ENCODE measurements at regions not wholly inside any gene's neighbourhood (a gene's known extent, or its start where the extent isn't known, plus 50 kb on each side); places are given as distances from the start of the nearest gene placed in this dataset.

DNA sequence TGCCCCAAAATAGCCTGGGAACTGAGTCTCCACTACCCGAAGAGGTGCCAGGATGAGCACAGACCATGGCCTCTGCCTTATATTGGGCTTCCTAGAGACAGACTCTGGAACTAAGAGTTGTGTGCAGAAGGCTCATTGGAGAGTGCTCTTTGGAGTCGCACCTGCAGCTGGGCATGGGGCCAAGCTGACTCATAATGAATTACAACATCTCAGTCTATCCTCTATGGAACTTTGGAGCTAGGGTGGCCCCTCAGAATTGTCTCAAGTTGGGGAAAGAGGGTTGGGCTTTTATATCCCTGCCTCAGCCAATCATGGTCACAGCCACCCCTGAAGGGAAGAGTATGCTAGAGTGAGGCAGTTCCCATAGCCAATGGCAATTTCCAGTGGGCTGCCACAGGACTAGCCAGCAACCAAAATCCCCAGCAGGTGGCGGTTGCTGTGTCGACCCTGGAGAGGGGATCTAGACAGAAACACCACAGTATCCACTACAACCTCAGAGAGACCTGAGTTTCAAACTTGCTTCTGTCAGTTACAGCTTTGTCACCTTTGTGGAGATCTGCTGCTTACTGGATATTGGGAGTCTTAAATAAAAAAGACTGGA is 93.8 kb downstream of the DMRTA2 start:
- Histone ChIP-seq H3K36me3 (no peaks in the 10 kb centered on the region), H3K27ac (no peak overlapping the region), H3K4me3 (no peak overlapping the region), H3K27me3 (peaks cover 22% of the 10 kb centered on the region), H3K9me3 (no peaks in the 10 kb centered on the region), H3K4me1 (peaks cover 12% of the 10 kb centered on the region)
- TF ChIP-seq, protein P1, sequence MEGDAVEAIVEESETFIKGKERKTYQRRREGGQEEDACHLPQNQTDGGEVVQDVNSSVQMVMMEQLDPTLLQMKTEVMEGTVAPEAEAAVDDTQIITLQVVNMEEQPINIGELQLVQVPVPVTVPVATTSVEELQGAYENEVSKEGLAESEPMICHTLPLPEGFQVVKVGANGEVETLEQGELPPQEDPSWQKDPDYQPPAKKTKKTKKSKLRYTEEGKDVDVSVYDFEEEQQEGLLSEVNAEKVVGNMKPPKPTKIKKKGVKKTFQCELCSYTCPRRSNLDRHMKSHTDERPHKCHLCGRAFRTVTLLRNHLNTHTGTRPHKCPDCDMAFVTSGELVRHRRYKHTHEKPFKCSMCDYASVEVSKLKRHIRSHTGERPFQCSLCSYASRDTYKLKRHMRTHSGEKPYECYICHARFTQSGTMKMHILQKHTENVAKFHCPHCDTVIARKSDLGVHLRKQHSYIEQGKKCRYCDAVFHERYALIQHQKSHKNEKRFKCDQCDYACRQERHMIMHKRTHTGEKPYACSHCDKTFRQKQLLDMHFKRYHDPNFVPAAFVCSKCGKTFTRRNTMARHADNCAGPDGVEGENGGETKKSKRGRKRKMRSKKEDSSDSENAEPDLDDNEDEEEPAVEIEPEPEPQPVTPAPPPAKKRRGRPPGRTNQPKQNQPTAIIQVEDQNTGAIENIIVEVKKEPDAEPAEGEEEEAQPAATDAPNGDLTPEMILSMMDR (IDR thresholded peaks at IDR 0.05), result no peak
- TF ChIP-seq POLR2AphosphoS5 (IDR thresholded peaks at IDR 0.05), result no peak
- TF ChIP-seq EP300 (IDR thresholded peaks at IDR 0.05), result no peak
- no peak for TF ChIP-seq POLR2A (IDR thresholded peaks at IDR 0.05)
- 60% methylated on average over 4 of the region's 4 CpGs for WGBS
- DNase-seq (ENCODE audit: low spot score in 2 of 2), result no peak

DNA sequence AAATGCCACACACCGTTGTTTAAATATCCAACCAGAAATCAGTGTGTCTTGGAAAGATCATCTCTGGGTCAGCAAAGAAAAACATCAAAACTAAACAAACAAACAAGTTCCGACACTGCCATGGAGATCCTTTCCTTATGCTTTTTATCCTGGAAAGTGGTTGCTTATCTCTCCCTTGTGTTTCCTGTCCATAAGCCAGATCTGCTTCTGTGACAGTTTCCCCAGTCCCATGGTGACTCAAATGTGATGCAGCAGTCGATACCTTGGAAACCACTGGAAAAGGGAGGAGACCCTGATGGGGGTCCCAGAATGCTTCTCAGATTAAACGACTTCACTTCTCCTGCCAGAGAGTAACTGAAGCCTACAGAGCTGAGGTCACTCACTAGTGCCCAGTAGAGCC is 94.7 kb downstream of the DMRTA2 start:
- H3K27me3 ChIP-seq, result peaks cover 18% of the 10 kb centered on the region
- H3K4me3 ChIP-seq, result no peak overlapping the region
- H3K36me3 ChIP-seq, result no peaks in the 10 kb centered on the region
- no peak for DNase-seq (ENCODE audit: low spot score in 2 of 2)
- TF ChIP-seq EP300 (IDR thresholded peaks at IDR 0.05) (no peak), POLR2A (IDR thresholded peaks at IDR 0.05) (no peak), POLR2AphosphoS5 (IDR thresholded peaks at IDR 0.05) (no peak)
- TF ChIP-seq, protein P1 (IDR thresholded peaks at IDR 0.05), result no peak
- H3K27ac ChIP-seq, result no peak overlapping the region
- 49% methylated on average over 4 of the region's 4 CpGs for WGBS
- no peaks in the 10 kb centered on the region for H3K9me3 ChIP-seq
- peaks cover 9% of the 10 kb centered on the region for H3K4me1 ChIP-seq

DNA sequence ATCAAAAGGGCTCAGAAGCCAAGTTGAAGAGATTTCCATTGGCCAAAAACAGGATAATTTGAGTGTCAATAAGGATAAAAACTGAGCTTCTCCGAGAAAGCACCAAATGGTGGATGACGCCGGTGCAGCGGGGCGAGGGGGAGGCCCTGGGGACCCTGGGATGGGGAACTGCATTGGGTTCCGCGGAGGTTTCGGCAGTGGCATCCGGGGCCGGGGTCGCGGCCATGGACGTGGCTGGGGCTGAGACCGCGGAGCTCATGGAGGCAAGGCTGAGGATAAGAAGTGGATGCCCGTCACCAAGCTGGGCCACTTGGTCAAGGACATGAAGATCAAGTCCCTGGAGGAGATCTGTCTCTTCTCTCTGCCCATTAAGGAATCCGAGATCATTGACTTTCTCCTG is 97.2 kb downstream of the DMRTA2 start:
- 94% methylated on average over 17 of the region's 17 CpGs for WGBS
- Histone ChIP-seq H3K27ac (no peak overlapping the region), H3K4me1 (no peaks in the 10 kb centered on the region), H3K4me3 (no peak overlapping the region), H3K36me3 (no peaks in the 10 kb centered on the region), H3K27me3 (peaks cover 6% of the 10 kb centered on the region), H3K9me3 (no peaks in the 10 kb centered on the region)
- DNase-seq (ENCODE audit: low spot score in 2 of 2), result no peak
- TF ChIP-seq POLR2AphosphoS5 (IDR thresholded peaks at IDR 0.05) (no peak), POLR2A (IDR thresholded peaks at IDR 0.05) (no peak), EP300 (IDR thresholded peaks at IDR 0.05) (no peak)
- TF ChIP-seq, protein P1 (IDR thresholded peaks at IDR 0.05), result no peak

DNA sequence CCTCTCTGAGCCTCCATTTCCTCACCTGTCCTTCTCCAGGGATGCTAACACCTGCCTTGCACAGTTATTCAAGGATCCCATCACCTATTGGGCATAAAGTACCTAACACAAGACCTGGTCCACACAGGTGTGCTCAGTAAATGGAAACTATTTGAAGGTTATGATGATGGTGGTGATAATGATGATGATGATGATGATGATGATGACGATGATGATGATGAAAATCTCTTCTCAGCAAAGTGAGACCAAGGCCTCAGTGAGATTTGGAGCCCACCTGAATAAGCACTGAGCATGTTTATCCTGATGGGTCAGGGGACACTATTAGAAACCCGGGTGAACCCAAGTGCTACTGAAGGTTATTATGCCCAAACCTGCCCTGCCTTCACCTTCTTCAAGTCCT is 100.7 kb downstream of the DMRTA2 start:
- Histone ChIP-seq H3K9me3 (no peaks in the 10 kb centered on the region), H3K27me3 (peaks cover 3% of the 10 kb centered on the region), H3K4me3 (no peak overlapping the region), H3K4me1 (no peaks in the 10 kb centered on the region), H3K27ac (no peak overlapping the region), H3K36me3 (no peaks in the 10 kb centered on the region)
- no peak for TF ChIP-seq POLR2A (IDR thresholded peaks at IDR 0.05)
- TF ChIP-seq, protein P1 (IDR thresholded peaks at IDR 0.05), result no peak
- no peak for TF ChIP-seq POLR2AphosphoS5 (IDR thresholded peaks at IDR 0.05)
- no peak for TF ChIP-seq EP300 (IDR thresholded peaks at IDR 0.05)
- DNase-seq (ENCODE audit: low spot score in 2 of 2), result no peak
- WGBS, result 93% methylated on average over 2 of the region's 2 CpGs

DNA sequence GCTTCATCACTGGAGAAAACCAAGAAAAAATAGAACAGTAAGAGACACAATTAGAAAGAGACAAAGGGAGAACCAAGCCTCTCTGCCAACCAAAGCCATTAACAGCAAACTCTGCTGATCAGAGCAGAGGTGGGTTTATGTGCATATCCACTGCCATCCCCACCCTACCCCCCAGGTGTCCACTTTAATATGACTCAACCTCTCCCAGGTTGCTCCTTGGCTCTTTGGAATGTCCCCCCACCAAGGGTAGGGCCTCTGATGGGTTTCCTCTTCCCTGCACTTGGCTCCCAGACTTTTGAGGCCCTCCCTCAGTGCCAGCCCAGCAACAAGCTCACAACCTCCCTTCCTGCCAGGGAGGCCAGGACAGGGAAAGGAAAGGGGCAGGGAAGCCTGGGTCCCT is 104.8 kb downstream of the DMRTA2 start:
- H3K36me3 ChIP-seq, result no peaks in the 10 kb centered on the region
- no peaks in the 10 kb centered on the region for H3K9me3 ChIP-seq
- TF ChIP-seq POLR2AphosphoS5 (IDR thresholded peaks at IDR 0.05) (no peak), POLR2A (IDR thresholded peaks at IDR 0.05) (no peak), EP300 (IDR thresholded peaks at IDR 0.05) (no peak)
- TF ChIP-seq, protein P1 (IDR thresholded peaks at IDR 0.05), result no peak
- H3K27ac ChIP-seq, result no peak overlapping the region
- no peak overlapping the region for H3K4me3 ChIP-seq
- no peaks in the 10 kb centered on the region for H3K4me1 ChIP-seq
- no peak for DNase-seq (ENCODE audit: low spot score in 2 of 2)
- no peaks in the 10 kb centered on the region for H3K27me3 ChIP-seq

Data from suprapubic skin (tissue), 4 donors.